ENCODE measurements at regions not wholly inside any gene's neighbourhood (a gene's known extent, or its start where the extent isn't known, plus 50 kb on each side); places are given as distances from the start of the nearest gene placed in this dataset.

- Histone ChIP-seq H3K4me1 (no peaks in the 10 kb centered on the region), H3K4me3 (no peak overlapping the region), H3K27me3 (no peaks in the 10 kb centered on the region), H3K27ac (no peak overlapping the region), H3K9me3 (no peaks in the 10 kb centered on the region), H3K36me3 (no peaks in the 10 kb centered on the region)
- intact Hi-C loops (cut with DNase I): no loop called here
- no peak for TF ChIP-seq CTCF (IDR thresholded peaks at IDR 0.05)
- no peak for DNase-seq (ENCODE audit: low spot score in 2 of 2)
Observed at GRCh38 chr6:23969344-23969743, 156.7 kb upstream of the NRSN1 start.

GRCh38 chr6:23977706-23978105 is 148.3 kb upstream of the NRSN1 start:
- H3K27ac ChIP-seq: no peak overlapping the region
- H3K27me3 ChIP-seq: no peaks in the 10 kb centered on the region
- no peak for TF ChIP-seq CTCF (IDR thresholded peaks at IDR 0.05)
- intact Hi-C loops (cut with DNase I): no loop called here
- no peaks in the 10 kb centered on the region for H3K9me3 ChIP-seq
- no peak for DNase-seq (ENCODE audit: low spot score in 2 of 2)
- no peaks in the 10 kb centered on the region for H3K36me3 ChIP-seq
- no peaks in the 10 kb centered on the region for H3K4me1 ChIP-seq
- no peak overlapping the region for H3K4me3 ChIP-seq

- Histone ChIP-seq H3K9me3 (no peaks in the 10 kb centered on the region), H3K27ac (no peak overlapping the region), H3K4me3 (no peak overlapping the region), H3K36me3 (no peaks in the 10 kb centered on the region), H3K4me1 (no peaks in the 10 kb centered on the region), H3K27me3 (no peaks in the 10 kb centered on the region)
- intact Hi-C loops (cut with DNase I): no loop called here
- no peak for TF ChIP-seq CTCF (IDR thresholded peaks at IDR 0.05)
- DNase-seq (ENCODE audit: low spot score in 2 of 2): no peak
Observed at GRCh38 chr6:23980965-23981364, 145.1 kb upstream of the NRSN1 start.

- TF ChIP-seq CTCF (IDR thresholded peaks at IDR 0.05): no peak
- H3K27me3 ChIP-seq: no peaks in the 10 kb centered on the region
- intact Hi-C loops (cut with DNase I): no loop called here
- no peak overlapping the region for H3K27ac ChIP-seq
- no peaks in the 10 kb centered on the region for H3K36me3 ChIP-seq
- no peaks in the 10 kb centered on the region for H3K4me1 ChIP-seq
- H3K4me3 ChIP-seq: no peak overlapping the region
- H3K9me3 ChIP-seq: no peaks in the 10 kb centered on the region
- no peak for DNase-seq (ENCODE audit: low spot score in 2 of 2)
Observed at GRCh38 chr6:23981923-23982322, 144.1 kb upstream of the NRSN1 start.

- no peak overlapping the region for H3K4me3 ChIP-seq
- no peaks in the 10 kb centered on the region for H3K36me3 ChIP-seq
- TF ChIP-seq CTCF (IDR thresholded peaks at IDR 0.05): no peak
- no peaks in the 10 kb centered on the region for H3K27me3 ChIP-seq
- H3K9me3 ChIP-seq: no peaks in the 10 kb centered on the region
- H3K27ac ChIP-seq: no peak overlapping the region
- intact Hi-C loops (cut with DNase I): no loop called here
- DNase-seq (ENCODE audit: low spot score in 2 of 2): no peak
- H3K4me1 ChIP-seq: no peaks in the 10 kb centered on the region
Observed at GRCh38 chr6:23983735-23984134, 142.3 kb upstream of the NRSN1 start.

- intact Hi-C loops (cut with DNase I): no loop called here
- no peak for TF ChIP-seq CTCF (IDR thresholded peaks at IDR 0.05)
- H3K27ac ChIP-seq: no peak overlapping the region
- H3K27me3 ChIP-seq: no peaks in the 10 kb centered on the region
- no peaks in the 10 kb centered on the region for H3K4me1 ChIP-seq
- H3K9me3 ChIP-seq: no peaks in the 10 kb centered on the region
- no peak overlapping the region for H3K4me3 ChIP-seq
- no peak for DNase-seq (ENCODE audit: low spot score in 2 of 2)
- no peaks in the 10 kb centered on the region for H3K36me3 ChIP-seq
Observed at GRCh38 chr6:23985015-23985414, 141.0 kb upstream of the NRSN1 start.
